ENCODE measurements at regions not wholly inside any gene's neighbourhood (a gene's known extent, or its start where the extent isn't known, plus 50 kb on each side); places are given as distances from the start of the nearest gene placed in this dataset.
A peak's percentile ranks its signal among the peaks of the same experiment; 100 is the strongest.

DNA sequence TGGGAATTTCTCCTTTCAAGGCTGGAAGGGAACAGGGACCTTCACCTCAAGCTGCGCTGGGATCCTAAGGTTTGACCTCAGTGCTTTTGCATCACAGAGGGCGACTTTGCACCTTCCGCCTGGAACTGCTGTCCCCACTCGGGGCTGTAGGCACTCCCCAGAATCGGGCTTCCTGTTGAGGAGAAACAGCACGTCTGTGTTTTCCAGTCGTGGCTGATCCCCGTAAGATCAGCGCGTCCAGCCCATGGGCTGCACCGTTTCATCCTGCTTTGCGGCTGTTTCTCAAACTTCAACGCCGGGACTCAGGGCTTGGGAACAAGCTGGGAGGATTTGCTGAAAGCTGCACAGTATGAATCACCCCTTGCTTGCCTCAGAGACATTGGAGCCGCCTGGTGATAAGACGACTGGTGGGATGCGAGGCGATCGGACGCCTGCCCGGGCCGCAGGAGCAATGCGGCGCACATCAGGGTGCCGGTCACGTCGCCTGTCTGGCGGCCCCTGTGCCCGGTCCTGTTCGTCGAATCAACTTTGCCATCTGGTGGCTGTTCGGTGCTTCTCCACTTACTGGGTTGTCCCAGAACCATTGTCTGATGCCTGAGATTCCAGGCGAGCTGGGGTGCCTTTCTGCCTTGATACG is 53.6 kb upstream of the FRMD1 start:
- DNase-seq, result peak; percentile 61

DNA sequence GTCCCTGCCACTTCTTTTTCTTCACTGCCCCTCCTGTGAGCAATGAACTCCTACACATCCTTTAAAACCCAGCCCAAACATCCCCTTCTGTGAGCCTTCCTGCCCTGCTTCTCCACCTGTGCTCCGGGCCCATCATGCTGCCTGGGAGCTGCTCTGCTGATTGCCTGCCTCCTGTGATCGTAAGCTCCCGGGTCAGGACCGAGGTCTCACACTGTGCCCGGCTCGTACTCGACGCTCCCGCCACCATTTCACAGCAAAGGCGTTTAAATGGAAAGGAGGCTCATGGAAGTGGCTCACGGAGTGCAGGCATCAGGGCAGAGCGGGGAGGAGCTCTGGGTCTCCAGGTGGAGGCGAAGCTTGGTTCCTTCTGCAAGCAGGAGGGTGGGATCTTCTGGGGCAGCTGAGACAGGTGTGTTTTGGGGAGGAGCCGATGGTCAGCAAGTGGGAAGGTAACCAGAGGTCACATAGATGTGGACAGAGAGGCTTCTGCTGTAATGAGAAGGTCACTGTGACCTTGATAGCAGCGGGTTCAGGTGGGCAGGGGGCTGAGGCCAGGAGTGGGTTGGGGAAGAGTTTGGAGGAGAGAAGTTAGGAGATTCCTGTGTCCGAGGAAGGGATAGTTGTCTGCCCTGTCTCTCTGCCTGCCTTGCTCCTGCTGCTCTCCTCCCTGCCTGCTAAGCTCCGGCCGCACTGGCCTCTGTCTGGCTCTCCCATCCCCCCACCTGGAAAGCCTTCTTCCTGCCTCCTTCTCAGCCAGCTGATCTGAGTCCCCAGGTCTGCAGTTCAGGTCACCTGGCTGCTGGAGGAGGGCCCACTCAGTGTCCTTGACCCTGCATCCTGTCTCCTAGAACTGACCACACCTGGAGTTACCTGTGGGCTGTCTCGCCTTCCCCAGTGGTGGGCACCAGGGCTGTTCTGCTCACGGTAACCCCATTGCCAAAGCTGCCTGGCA is 52.7 kb upstream of the FRMD1 start:
- DNase-seq, result no peak

DNA sequence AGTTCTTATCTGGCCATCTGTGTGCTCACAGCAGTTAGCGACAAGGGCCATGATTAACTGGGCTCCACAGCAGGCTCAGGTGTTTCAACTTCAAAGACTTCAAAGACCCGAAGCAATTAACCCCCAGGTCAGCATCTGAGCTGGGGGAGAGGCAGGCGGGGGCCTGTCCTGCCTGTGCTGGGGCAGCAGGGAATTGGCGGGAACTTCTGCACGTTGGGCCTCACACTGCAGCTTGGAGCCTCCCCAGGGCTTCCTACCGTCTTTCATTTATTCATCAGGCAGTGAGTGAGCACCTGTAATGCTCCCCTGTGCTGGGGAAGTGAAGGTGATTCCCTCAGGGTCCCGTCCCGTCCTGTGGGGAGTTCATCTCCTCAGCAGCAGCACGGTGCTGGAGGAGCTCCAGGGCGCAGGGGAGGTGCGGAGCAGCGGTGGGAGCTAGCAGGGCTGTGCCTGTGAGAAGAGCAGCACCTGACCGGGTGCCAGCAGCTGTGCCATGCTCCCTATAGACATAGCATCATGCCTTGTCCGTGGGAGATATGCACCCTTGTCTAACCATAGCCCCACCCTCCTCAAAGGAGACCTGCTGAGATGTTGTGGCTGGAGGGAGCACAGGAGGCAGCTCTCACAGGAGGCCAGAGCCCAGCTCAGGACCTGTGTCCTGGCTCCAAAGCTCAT is 51.8 kb upstream of the FRMD1 start:
- DNase-seq, result peak; percentile 73

DNA sequence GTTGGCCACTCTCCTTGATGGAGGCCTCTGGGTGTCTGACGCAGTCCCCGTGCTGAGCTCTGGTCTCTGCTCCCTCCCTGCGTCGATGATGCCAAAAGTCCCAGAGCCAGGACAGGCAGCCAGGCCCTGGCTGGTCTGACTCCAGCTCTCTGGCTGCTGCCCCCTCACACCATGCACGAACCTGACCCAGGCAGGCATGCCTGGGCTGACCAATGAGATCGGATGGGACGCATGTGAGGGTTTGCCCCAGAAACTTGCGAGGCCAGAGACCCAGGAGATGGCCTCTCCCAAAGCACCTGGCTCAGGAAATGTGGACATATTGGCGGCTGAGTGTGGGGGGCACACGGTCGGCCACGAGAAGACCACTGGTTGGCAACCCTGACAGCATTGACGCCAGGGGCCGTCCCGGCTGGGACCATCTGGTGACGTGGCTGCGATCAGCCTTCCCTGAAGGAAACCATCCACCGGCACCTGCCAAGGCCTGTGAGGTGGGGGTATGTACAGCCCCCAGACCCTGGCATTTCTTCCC is 51.2 kb upstream of the FRMD1 start:
- no peak for DNase-seq

DNA sequence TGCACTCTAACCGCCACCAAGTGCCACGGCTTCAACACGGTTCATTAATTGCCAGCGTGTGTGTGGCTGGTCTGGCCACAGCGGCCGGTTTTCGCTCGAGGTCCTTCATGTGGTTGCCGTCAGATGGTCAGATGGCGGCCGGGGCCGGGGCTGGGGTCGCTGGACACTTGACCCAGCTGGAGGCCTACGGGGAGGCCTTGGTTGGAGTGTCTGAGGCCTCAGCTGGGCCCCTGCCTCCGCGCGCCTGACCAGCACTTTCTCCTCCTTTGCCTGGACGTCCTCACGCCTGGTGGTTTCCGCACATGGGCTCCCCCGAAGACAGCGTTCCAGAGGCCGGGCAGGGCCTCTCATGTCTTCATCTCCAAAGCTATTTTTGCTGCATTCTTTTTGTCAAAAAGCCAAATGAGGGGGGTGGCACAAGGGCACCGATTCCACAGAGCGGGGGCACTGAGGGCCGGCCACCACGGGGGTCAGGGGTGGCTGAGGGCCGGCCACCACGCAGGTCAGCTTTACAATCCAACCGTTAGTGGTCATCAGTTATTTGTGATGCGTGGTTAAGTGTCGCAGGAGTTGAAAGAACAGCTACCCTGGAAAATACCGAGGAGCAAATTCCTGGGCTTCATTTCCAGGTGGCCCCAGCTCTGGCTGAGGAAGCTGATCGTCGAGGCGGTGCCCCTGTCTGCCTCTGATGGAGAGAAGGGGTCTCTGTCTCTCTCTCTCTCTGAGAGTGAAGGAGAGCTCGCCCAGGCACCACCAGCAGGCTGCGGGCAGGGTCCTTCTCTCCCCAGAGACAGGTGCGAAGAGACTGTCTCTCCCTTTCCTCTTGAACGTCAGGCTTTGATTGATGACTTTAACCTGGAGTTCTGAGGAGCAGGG is 50.5 kb upstream of the FRMD1 start:
- DNase-seq, result no peak

DNA sequence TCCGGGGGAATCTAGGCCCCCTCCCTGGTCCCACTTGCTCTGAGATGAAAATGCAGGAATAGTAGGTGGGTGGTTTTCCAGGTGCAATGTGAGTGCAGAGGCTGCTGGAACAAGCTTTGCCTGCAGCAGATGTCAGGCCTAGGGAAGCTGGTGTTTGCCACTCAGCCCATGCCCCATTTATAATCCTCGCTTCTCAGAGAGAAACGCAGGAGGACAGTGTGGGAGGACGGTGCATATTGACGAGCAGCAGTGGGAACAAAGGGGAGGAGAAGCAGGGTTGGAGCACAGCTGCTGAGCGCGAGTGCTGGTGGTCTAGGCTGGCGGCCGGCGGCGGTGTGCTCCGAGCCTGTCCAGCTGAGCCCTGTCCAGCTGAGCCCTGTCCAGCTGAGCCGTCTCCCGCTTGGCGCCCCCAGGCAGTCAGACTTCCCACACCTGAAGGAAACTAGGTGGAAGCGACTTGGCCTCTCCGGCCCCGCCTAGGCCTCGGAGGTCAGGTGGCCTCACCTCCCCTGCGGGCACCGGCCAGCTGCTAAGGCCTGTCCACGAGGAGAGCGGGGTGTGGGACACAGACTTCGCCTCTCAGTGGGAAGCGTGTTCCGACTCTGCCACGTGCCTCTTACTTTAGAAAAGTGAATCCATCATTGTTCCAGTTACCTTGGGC is 49.7 kb upstream of the FRMD1 start:
- DNase-seq, result no peak
